ENCODE measurements at regions not wholly inside any gene's neighbourhood (a gene's known extent, or its start where the extent isn't known, plus 50 kb on each side); places are given as distances from the start of the nearest gene placed in this dataset.
"Not testable (repeated sequence)": the region's sequence is repeated elsewhere in the genome, so short reads cannot be mapped to it uniquely, and the experiment has no call there.

DNA sequence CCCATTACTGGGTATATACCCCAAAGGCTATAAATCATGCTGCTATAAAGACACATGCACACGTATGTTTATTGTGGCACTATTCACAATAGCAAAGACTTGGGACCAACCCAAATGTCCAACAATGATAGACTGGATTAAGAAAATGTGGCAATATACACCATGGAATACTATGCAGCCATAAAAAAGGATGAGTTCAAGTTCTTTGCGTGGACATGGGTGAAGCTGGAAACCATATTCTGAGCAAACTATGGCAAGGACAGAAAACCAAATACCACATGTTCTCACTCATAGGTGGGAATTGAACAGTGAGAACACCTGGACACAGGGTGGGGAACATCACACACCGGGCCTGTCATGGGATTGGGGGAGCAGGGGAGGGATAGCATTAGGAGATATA is 54.4 kb upstream of the MUCL1 start:
- peaks cover 13% of the 10 kb centered on the region for H3K27me3 ChIP-seq
- H3K27ac ChIP-seq; H3K36me3 ChIP-seq; H3K4me3 ChIP-seq (ENCODE audit: low read depth in 1 of 2, low read length in 1 of 2); H3K9me3 ChIP-seq; H3K4me1 ChIP-seq (ENCODE audit: control insufficient read depth in 1 of 2, insufficient read depth in 1 of 2, low read depth in 1 of 2, low read length in 1 of 2): not testable (repeated sequence)

DNA sequence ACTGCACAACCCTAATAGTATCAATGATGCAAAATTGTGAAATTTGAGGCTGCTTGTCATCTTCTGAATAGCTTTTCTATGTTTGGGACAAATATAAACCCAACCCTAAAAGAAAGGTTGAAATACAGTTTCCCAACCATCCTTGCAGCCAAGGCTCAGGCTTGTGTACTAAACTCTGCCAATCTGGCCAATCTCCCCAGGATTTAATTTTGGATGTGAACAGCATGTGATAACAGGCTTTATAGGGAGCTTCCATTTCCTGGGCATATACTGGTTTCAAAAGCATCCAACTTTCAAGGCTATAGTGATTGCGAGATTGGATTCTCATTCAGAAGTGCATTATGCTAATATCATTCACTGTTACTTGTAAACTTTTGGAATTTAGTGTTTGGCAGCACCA is 55.7 kb upstream of the MUCL1 start:
- Histone ChIP-seq H3K4me3 (ENCODE audit: low read depth in 1 of 2, low read length in 1 of 2) (no peak overlapping the region), H3K36me3 (no peaks in the 10 kb centered on the region), H3K27me3 (peaks cover 13% of the 10 kb centered on the region), H3K27ac (no peak overlapping the region), H3K9me3 (no peaks in the 10 kb centered on the region), H3K4me1 (ENCODE audit: control insufficient read depth in 1 of 2, insufficient read depth in 1 of 2, low read depth in 1 of 2, low read length in 1 of 2) (no peaks in the 10 kb centered on the region)
- TF ChIP-seq, protein P1, sequence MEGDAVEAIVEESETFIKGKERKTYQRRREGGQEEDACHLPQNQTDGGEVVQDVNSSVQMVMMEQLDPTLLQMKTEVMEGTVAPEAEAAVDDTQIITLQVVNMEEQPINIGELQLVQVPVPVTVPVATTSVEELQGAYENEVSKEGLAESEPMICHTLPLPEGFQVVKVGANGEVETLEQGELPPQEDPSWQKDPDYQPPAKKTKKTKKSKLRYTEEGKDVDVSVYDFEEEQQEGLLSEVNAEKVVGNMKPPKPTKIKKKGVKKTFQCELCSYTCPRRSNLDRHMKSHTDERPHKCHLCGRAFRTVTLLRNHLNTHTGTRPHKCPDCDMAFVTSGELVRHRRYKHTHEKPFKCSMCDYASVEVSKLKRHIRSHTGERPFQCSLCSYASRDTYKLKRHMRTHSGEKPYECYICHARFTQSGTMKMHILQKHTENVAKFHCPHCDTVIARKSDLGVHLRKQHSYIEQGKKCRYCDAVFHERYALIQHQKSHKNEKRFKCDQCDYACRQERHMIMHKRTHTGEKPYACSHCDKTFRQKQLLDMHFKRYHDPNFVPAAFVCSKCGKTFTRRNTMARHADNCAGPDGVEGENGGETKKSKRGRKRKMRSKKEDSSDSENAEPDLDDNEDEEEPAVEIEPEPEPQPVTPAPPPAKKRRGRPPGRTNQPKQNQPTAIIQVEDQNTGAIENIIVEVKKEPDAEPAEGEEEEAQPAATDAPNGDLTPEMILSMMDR (IDR thresholded peaks at IDR 0.05) = no peak

DNA sequence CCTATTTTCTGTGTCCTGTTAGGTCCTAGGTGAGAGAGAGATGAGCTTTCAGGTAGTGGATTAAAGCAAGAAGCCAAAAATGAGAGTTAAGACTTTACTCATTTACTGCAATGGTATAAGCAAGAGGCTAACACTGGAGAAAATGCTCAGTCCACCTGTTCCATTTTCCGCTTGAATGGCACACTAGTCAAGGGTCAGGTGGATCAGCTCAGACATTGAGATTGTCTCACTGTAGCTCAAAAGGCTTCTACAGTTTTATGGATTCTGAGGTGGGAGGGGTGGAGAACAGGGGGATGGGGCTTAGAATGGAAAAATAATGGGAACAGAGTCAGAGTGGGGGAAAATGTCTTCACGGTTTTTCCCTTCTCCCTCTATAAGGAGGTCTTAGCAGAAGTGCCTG is 57.3 kb upstream of the MUCL1 start:
- no peak overlapping the region for H3K27ac ChIP-seq
- peaks cover 13% of the 10 kb centered on the region for H3K27me3 ChIP-seq
- no peaks in the 10 kb centered on the region for H3K36me3 ChIP-seq
- no peaks in the 10 kb centered on the region for H3K4me1 ChIP-seq (ENCODE audit: control insufficient read depth in 1 of 2, insufficient read depth in 1 of 2, low read depth in 1 of 2, low read length in 1 of 2)
- no peaks in the 10 kb centered on the region for H3K9me3 ChIP-seq
- H3K4me3 ChIP-seq (ENCODE audit: low read depth in 1 of 2, low read length in 1 of 2) = no peak overlapping the region
- TF ChIP-seq, protein P1 (IDR thresholded peaks at IDR 0.05) = no peak

DNA sequence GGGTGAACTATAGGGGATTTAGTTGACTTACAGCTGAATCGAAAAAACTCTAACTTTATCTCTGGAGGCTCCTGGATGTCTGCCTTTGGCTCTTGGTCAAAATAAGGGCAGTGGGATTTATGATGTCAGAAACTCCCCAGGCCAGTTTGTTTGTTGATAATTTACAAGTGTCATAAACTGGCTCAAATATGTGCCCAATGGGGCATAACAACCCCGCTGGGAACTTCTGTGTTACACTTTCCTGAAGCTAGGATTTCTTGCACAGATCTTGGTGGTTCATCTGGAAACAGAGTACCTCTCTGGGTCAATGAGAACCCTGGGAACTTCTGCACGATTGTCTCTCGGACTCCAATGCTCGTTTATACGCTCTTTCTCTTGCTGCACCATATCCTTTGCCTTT is 58.7 kb upstream of the MUCL1 start:
- H3K9me3 ChIP-seq = no peaks in the 10 kb centered on the region
- TF ChIP-seq, protein P1 (IDR thresholded peaks at IDR 0.05) = no peak
- no peak overlapping the region for H3K4me3 ChIP-seq (ENCODE audit: low read depth in 1 of 2, low read length in 1 of 2)
- no peaks in the 10 kb centered on the region for H3K36me3 ChIP-seq
- H3K27ac ChIP-seq = no peak overlapping the region
- peaks cover 13% of the 10 kb centered on the region for H3K27me3 ChIP-seq
- H3K4me1 ChIP-seq (ENCODE audit: control insufficient read depth in 1 of 2, insufficient read depth in 1 of 2, low read depth in 1 of 2, low read length in 1 of 2) = no peaks in the 10 kb centered on the region

DNA sequence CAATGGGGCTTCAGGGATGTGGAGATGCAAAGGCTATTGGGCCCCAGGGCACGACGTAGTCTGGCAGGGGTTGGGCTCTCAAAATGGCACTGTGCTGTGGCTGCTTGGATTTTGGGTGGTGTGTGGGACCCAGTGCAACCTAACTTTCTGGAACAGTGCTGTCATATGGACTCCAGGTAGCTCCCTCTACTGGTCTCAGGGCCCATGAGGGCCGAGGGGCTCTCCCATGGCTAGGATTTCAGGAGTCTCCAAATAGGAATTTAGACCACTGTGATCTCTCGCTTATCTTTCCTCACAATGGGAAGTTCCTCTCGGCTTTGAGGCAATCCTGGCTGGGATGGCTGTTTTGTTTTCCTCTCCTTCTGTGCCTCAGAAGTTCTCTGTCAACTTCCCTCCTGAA is 68.2 kb upstream of the MUCL1 start:
- TF ChIP-seq, protein P1 (IDR thresholded peaks at IDR 0.05) = no peak
- H3K27ac ChIP-seq = no peak overlapping the region
- no peaks in the 10 kb centered on the region for H3K9me3 ChIP-seq
- H3K4me1 ChIP-seq (ENCODE audit: control insufficient read depth in 1 of 2, insufficient read depth in 1 of 2, low read depth in 1 of 2, low read length in 1 of 2) = no peaks in the 10 kb centered on the region
- no peaks in the 10 kb centered on the region for H3K36me3 ChIP-seq
- no peak overlapping the region for H3K4me3 ChIP-seq (ENCODE audit: low read depth in 1 of 2, low read length in 1 of 2)
- no peaks in the 10 kb centered on the region for H3K27me3 ChIP-seq

DNA sequence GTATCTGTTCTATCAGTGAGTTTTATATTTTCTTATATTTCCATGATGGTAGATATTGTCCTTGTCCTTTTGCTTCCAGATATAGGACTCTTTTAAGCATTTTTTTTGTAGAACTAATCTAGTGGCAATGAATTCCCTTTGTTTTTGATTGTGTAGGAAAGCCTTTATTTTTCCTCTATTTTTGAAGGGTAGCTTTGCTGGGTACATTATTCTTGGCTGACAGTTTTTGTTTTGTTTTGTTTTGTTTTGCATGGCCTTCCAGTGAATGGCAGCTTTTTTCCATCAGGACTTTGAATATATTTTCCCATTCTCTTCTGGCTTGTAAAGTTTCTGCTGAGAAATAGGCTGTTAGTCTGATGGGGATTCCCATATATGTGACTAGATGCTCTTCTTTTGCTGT is 70.2 kb upstream of the MUCL1 start:
- H3K9me3 ChIP-seq = no peaks in the 10 kb centered on the region
- no peak overlapping the region for H3K27ac ChIP-seq
- H3K4me3 ChIP-seq (ENCODE audit: low read depth in 1 of 2, low read length in 1 of 2) = no peak overlapping the region
- H3K27me3 ChIP-seq = no peaks in the 10 kb centered on the region
- TF ChIP-seq, protein P1 (IDR thresholded peaks at IDR 0.05) = no peak
- H3K4me1 ChIP-seq (ENCODE audit: control insufficient read depth in 1 of 2, insufficient read depth in 1 of 2, low read depth in 1 of 2, low read length in 1 of 2) = no peaks in the 10 kb centered on the region
- H3K36me3 ChIP-seq = no peaks in the 10 kb centered on the region

DNA sequence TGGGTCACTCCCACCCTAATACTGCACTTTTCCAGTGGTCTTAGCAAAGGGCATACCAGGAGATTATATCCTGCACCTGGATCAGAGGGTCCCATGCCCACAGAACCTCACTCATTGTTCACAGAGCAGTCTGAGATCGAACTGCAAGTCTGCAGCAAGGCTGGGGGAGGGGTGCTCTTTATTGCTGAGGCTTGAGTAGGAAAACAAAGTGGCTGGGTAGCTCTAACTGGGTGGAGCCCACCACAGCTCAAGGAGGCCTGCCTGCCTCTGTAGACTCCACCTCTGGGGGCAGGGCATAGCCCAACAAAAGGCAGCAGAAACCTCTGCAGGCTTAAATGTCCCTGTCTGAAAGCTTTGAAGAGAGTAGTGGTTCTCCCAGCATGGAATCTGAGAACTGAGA is 77.3 kb upstream of the MUCL1 start:
- not testable (repeated sequence) for H3K36me3 ChIP-seq; H3K27me3 ChIP-seq; H3K9me3 ChIP-seq; H3K27ac ChIP-seq; H3K4me3 ChIP-seq (ENCODE audit: low read depth in 1 of 2, low read length in 1 of 2); H3K4me1 ChIP-seq (ENCODE audit: control insufficient read depth in 1 of 2, insufficient read depth in 1 of 2, low read depth in 1 of 2, low read length in 1 of 2)

Measured in neutrophil (primary cell).